ENCODE measurements at regions not wholly inside any gene's neighbourhood (a gene's known extent, or its start where the extent isn't known, plus 50 kb on each side); places are given as distances from the start of the nearest gene placed in this dataset.

DNA sequence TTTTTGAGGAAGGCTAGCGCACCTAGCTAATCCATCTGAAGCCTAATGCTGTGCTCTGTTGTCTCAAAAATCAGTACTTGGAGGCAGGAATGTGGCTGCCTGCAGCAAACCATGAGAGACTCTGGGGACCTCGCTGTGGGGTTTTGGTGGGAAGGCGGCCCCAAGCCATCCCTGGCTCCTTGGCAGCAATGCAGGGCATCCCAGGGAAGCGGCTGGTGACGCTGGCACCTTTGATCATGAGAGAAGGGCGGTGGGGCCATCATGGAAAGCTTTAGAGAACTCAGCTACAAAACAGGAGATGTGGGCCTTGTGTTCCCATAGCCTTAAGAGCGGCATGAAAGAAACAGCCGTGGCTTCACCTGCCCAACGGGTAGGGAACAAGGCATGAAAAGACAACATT, 101.1 kb upstream of the SFSWAP start:
- no peak overlapping the region for H3K4me3 Mint-ChIP-seq
- H3K9me3 Mint-ChIP-seq, result no peaks in the 10 kb centered on the region
- TF ChIP-seq, protein P1, sequence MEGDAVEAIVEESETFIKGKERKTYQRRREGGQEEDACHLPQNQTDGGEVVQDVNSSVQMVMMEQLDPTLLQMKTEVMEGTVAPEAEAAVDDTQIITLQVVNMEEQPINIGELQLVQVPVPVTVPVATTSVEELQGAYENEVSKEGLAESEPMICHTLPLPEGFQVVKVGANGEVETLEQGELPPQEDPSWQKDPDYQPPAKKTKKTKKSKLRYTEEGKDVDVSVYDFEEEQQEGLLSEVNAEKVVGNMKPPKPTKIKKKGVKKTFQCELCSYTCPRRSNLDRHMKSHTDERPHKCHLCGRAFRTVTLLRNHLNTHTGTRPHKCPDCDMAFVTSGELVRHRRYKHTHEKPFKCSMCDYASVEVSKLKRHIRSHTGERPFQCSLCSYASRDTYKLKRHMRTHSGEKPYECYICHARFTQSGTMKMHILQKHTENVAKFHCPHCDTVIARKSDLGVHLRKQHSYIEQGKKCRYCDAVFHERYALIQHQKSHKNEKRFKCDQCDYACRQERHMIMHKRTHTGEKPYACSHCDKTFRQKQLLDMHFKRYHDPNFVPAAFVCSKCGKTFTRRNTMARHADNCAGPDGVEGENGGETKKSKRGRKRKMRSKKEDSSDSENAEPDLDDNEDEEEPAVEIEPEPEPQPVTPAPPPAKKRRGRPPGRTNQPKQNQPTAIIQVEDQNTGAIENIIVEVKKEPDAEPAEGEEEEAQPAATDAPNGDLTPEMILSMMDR (IDR thresholded peaks at IDR 0.05; ENCODE audit: unreplicated experiment), result no peak
- H3K27ac Mint-ChIP-seq, result no peak overlapping the region
- H3K4me1 Mint-ChIP-seq, result peaks cover 2% of the 10 kb centered on the region
- H3K36me3 Mint-ChIP-seq, result no peaks in the 10 kb centered on the region
- H3K27me3 Mint-ChIP-seq (ENCODE audit: low read depth), result peaks cover 52% of the 10 kb centered on the region
- DNase-seq (ENCODE audit: low spot score in 2 of 2, unreplicated experiment in 2 of 2), result no peak

DNA sequence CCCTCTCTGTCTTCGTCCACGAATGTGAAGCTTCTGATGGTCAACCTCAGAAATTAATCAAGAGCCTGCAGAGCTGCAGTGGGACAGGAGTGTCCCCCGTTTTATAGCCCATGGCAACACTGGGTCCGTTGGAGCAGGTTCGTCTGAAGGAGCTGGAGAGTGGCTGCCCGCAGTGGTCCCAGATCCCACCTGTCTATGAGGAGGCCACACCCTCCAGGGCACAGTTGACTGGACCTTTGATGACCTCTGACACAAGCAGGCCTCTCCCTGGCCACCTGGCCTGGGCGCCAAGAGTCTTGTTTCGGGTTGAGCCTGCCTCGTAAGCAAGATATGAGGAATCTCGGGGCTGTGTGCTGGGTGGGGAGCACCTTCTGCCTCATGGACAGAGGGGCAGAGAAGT, 100.7 kb upstream of the SFSWAP start:
- H3K36me3 Mint-ChIP-seq, result no peaks in the 10 kb centered on the region
- TF ChIP-seq, protein P1 (IDR thresholded peaks at IDR 0.05; ENCODE audit: unreplicated experiment), result no peak
- no peak overlapping the region for H3K4me3 Mint-ChIP-seq
- H3K27me3 Mint-ChIP-seq (ENCODE audit: low read depth), result peaks cover 48% of the 10 kb centered on the region
- H3K9me3 Mint-ChIP-seq, result no peaks in the 10 kb centered on the region
- DNase-seq (ENCODE audit: low spot score in 2 of 2, unreplicated experiment in 2 of 2), result no peak
- no peak overlapping the region for H3K27ac Mint-ChIP-seq
- H3K4me1 Mint-ChIP-seq, result peaks cover 6% of the 10 kb centered on the region

DNA sequence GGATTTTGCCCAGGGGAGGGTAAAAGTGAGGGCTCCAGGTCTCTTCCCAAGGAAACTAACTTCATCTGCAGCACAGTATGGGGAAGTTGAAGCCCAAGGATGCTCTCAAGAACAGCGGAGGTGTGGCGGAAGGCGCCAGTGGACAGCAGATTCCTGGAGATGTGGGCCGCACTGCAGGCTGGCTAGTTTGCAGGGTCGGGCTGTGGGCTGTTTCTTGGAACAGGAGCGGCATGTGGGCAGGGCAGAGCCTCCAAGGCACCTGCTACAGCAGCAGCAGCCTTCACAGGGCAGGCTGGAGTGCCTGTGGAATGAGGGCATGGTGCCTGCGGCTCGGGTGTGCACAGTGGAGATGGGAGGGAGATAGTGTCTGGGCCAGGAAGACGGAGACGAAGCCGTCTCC, 100.0 kb upstream of the SFSWAP start:
- H3K4me1 Mint-ChIP-seq, result peaks cover 13% of the 10 kb centered on the region
- TF ChIP-seq, protein P1 (IDR thresholded peaks at IDR 0.05; ENCODE audit: unreplicated experiment), result no peak
- no peaks in the 10 kb centered on the region for H3K36me3 Mint-ChIP-seq
- no peak for DNase-seq (ENCODE audit: low spot score in 2 of 2, unreplicated experiment in 2 of 2)
- no peak overlapping the region for H3K27ac Mint-ChIP-seq
- peaks cover 41% of the 10 kb centered on the region for H3K27me3 Mint-ChIP-seq (ENCODE audit: low read depth)
- no peaks in the 10 kb centered on the region for H3K9me3 Mint-ChIP-seq
- H3K4me3 Mint-ChIP-seq, result no peak overlapping the region

DNA sequence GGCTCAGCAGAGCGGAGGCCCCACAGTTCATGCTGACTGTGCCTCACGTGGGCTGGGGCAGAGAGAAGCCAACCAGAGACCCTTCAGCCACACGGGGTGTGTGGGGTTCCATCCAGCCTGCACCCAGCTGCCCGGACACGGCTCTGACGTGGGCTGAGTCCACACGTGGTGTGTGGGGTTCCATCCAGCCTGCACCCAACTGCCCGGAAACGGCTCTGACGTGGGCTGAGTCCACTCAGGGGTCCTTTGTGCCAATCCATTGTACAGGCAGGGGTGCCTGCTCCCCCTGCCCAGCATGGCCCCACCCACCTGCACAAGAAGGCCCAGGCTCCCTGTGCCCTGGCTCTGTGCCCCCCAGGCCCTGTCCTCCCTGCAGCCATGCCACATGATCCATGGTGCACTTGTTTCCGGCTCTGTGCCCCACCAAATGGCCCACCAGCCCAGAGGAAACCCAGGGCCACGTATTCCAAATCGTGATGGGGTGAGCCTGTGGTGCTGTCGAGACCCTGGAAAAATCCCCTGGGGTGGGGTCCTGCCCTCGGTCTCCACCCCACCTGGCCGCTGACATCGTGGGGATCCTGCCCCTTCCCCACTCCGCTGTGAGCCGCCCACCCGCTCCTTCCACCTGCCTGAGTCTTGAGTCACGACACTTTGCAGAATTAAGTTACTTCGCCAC, 99.3 kb upstream of the SFSWAP start:
- DNase-seq (ENCODE audit: low spot score in 2 of 2, unreplicated experiment in 2 of 2), result no peak
- Mint-ChIP-seq H3K9me3 (no peaks in the 10 kb centered on the region), H3K4me3 (no peak overlapping the region), H3K4me1 (peaks cover 19% of the 10 kb centered on the region), H3K27me3 (ENCODE audit: low read depth) (peaks cover 34% of the 10 kb centered on the region), H3K36me3 (no peaks in the 10 kb centered on the region), H3K27ac (no peak overlapping the region)
- TF ChIP-seq, protein P1 (IDR thresholded peaks at IDR 0.05; ENCODE audit: unreplicated experiment), result no peak

DNA sequence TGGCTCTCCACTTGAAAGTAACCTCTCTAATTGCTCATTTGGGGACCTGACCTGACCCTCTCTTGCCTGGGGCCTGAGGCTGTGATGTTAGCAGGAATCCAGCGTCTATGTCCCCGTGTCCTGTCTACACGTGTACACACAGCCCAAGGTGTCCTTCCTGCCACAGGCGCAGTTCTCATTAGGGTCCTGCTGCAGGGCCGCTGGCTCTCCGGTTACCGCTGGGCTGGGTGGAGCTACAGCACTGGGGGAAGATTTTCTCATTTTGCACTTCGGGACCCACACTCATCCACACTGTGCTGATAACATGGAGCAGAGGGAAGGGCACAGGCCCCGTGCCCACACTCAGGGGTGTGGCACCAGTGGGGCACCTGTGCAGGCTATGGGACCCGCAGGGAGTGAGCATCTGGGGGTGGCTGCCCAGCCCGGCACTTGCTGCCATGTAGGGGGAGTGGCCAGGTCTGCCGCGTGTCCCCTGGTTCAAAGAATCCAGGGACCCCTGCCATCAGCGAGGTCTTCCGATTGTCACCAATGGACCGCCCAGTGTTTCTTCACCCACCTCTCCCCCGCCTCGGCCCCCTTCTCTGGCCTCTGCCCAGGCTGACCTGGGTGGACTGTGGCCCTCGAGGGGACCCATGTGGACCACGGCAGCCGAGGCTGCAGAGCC, 98.7 kb upstream of the SFSWAP start:
- TF ChIP-seq, protein P1 (IDR thresholded peaks at IDR 0.05; ENCODE audit: unreplicated experiment), result no peak
- peaks cover 23% of the 10 kb centered on the region for H3K4me1 Mint-ChIP-seq
- H3K4me3 Mint-ChIP-seq, result no peak overlapping the region
- no peak for DNase-seq (ENCODE audit: low spot score in 2 of 2, unreplicated experiment in 2 of 2)
- H3K36me3 Mint-ChIP-seq, result no peaks in the 10 kb centered on the region
- peaks cover 31% of the 10 kb centered on the region for H3K27me3 Mint-ChIP-seq (ENCODE audit: low read depth)
- H3K27ac Mint-ChIP-seq, result no peak overlapping the region
- no peaks in the 10 kb centered on the region for H3K9me3 Mint-ChIP-seq
